Activated CD4-positive, alpha-beta T cell treated with anti-CD3 and anti-CD28 coated beads for 36 hours (primary cell): ENCODE measurements at regions not wholly inside any gene's neighbourhood (a gene's known extent, or its start where the extent isn't known, plus 50 kb on each side); places are given as distances from the start of the nearest gene placed in this dataset.
"Not testable (repeated sequence)": the region's sequence is repeated elsewhere in the genome, so short reads cannot be mapped to it uniquely, and the experiment has no call there.

Experiments
- ATAC-seq: fragments of 200-7000 bp; cut with Tn5 transposase; one replicate; pipeline ENCODE4 v1.10.0; 2021; ENCODE audit warnings: mild to moderate bottlenecking, moderate library complexity
- CTCF ChIA-PET: fragments of 350-600 bp; sonication (Branson Sonifier 250); formaldehyde crosslinking; loops from one replicate; lab custom pipeline; 2021; ENCODE audit warnings: antibody characterized with exemption; lab: Charles Lee
- POLR2A ChIA-PET: fragments of 350-600 bp; sonication (Branson Sonifier 250); formaldehyde crosslinking; loops from one replicate; lab custom pipeline; 2021; ENCODE audit warnings: antibody characterized with exemption, inconsistent platforms; lab: Charles Lee
- DNase-seq: peaks from one replicate; pipeline ENCODE4 v3.0.0-alpha.2; 2020
- H3K27ac Mint-ChIP-seq: one replicate; pipeline ENCODE4 v1.8.0; 2021; ENCODE audit warnings: mixed read lengths
- H3K27me3 Mint-ChIP-seq: one replicate; pipeline ENCODE4 v1.8.0; 2021; ENCODE audit warnings: mixed read lengths
- H3K36me3 Mint-ChIP-seq: one replicate; pipeline ENCODE4 v1.8.0; 2021; ENCODE audit warnings: low read depth, mixed read lengths
- H3K4me1 Mint-ChIP-seq: one replicate; pipeline ENCODE4 v1.8.0; 2021; ENCODE audit warnings: mixed read lengths
- H3K4me3 Mint-ChIP-seq: one replicate; pipeline ENCODE4 v1.8.0; 2021; ENCODE audit warnings: mild to moderate bottlenecking, moderate library complexity, mixed read lengths
- H3K9me3 Mint-ChIP-seq: one replicate; pipeline ENCODE4 v1.8.0; 2021; ENCODE audit warnings: low read depth, mixed read lengths
- intact Hi-C, 2 experiments: fragments of 100-400 bp; cut with DNase I in 1 of 2; cut with micrococcal nuclease in 1 of 2; formaldehyde crosslinking; loops; one replicate each; pipeline versions ENCODE4 v1.14.2 to v1.15.1; 2022 to 2024; cut with DNase I, micrococcal nuclease

GRCh38 chr3:25173606-25174005 lies 254.5 kb upstream of the RARB start:
- H3K27ac Mint-ChIP-seq, result no peak overlapping the region
- CTCF ChIA-PET, result no interaction called here
- H3K9me3 Mint-ChIP-seq, result peaks cover 2% of the 10 kb centered on the region
- no peak overlapping the region for H3K4me3 Mint-ChIP-seq
- no peaks in the 10 kb centered on the region for H3K36me3 Mint-ChIP-seq
- DNase-seq (no peak), ATAC-seq (no peak)
- intact Hi-C loops, result no loop called here
- POLR2A ChIA-PET, result no interaction called here
- H3K4me1 Mint-ChIP-seq, result no peaks in the 10 kb centered on the region
- no peaks in the 10 kb centered on the region for H3K27me3 Mint-ChIP-seq

GRCh38 chr3:25174251-25174650 lies 253.8 kb upstream of the RARB start:
- intact Hi-C loops, result no loop called here
- POLR2A ChIA-PET, result no interaction called here

GRCh38 chr3:25177041-25177440 lies 251.0 kb upstream of the RARB start:
- Mint-ChIP-seq H3K27me3 (no peaks in the 10 kb centered on the region), H3K27ac (no peak overlapping the region), H3K9me3 (peaks cover 1% of the 10 kb centered on the region), H3K4me3 (no peak overlapping the region), H3K36me3 (no peaks in the 10 kb centered on the region), H3K4me1 (no peaks in the 10 kb centered on the region)
- DNase-seq, result no peak
- CTCF ChIA-PET, result no interaction called here
- POLR2A ChIA-PET, result no interaction called here
- no peak for ATAC-seq
- intact Hi-C loops, result no loop called here

More at GRCh38 chr3:25174251-25174650, 253.8 kb upstream of the RARB start:
- Mint-ChIP-seq H3K27me3 (no peaks in the 10 kb centered on the region), H3K9me3 (no peaks in the 10 kb centered on the region), H3K36me3 (no peaks in the 10 kb centered on the region), H3K4me3 (no peak overlapping the region), H3K4me1 (no peaks in the 10 kb centered on the region), H3K27ac (no peak overlapping the region)
- no peak for DNase-seq
- CTCF ChIA-PET, result no interaction called here
- no peak for ATAC-seq

- intact Hi-C loops, result no loop called here
- CTCF ChIA-PET, result no interaction called here
- POLR2A ChIA-PET, result no interaction called here
- Mint-ChIP-seq H3K9me3 (peaks cover 2% of the 10 kb centered on the region), H3K36me3 (no peaks in the 10 kb centered on the region), H3K27me3 (no peaks in the 10 kb centered on the region), H3K4me3 (no peak overlapping the region), H3K27ac (no peak overlapping the region), H3K4me1 (no peaks in the 10 kb centered on the region)
- DNase-seq, result no peak
- no peak for ATAC-seq
Measured at GRCh38 chr3:25178672-25179071, 249.4 kb upstream of the RARB start.

GRCh38 chr3:25181096-25181495 lies 247.0 kb upstream of the RARB start:
- H3K27ac Mint-ChIP-seq, result no peak overlapping the region

GRCh38 chr3:25182794-25183193 lies 245.3 kb upstream of the RARB start:
- Mint-ChIP-seq H3K27me3 (no peaks in the 10 kb centered on the region), H3K9me3 (peaks cover 2% of the 10 kb centered on the region), H3K36me3 (no peaks in the 10 kb centered on the region), H3K27ac (no peak overlapping the region), H3K4me1 (no peaks in the 10 kb centered on the region), H3K4me3 (no peak overlapping the region)
- ATAC-seq, result no peak
- intact Hi-C loops, result no loop called here
- ChIA-PET CTCF (no interaction called here), POLR2A (no interaction called here)
- no peak for DNase-seq

More at GRCh38 chr3:25181096-25181495, 247.0 kb upstream of the RARB start:
- no peaks in the 10 kb centered on the region for H3K4me1 Mint-ChIP-seq
- H3K36me3 Mint-ChIP-seq, result no peaks in the 10 kb centered on the region
- CTCF ChIA-PET, result no interaction called here
- no peaks in the 10 kb centered on the region for H3K27me3 Mint-ChIP-seq
- H3K4me3 Mint-ChIP-seq, result no peak overlapping the region
- DNase-seq (no peak), ATAC-seq (no peak)
- H3K9me3 Mint-ChIP-seq, result peaks cover 2% of the 10 kb centered on the region
- intact Hi-C loops, result no loop called here
- POLR2A ChIA-PET, result no interaction called here

- no peak for DNase-seq
- H3K27me3 Mint-ChIP-seq, result no peaks in the 10 kb centered on the region
- H3K27ac Mint-ChIP-seq, result no peak overlapping the region
- ChIA-PET CTCF (no interaction called here), POLR2A (no interaction called here)
- no peak for ATAC-seq
- no peak overlapping the region for H3K4me3 Mint-ChIP-seq
- H3K4me1 Mint-ChIP-seq, result no peaks in the 10 kb centered on the region
- peaks cover 2% of the 10 kb centered on the region for H3K9me3 Mint-ChIP-seq
- no peaks in the 10 kb centered on the region for H3K36me3 Mint-ChIP-seq
- intact Hi-C loops, result no loop called here
Measured at GRCh38 chr3:25184641-25185250, 243.3 kb upstream of the RARB start.

- no peak for DNase-seq
- POLR2A ChIA-PET, result no interaction called here
- Mint-ChIP-seq H3K4me1 (no peaks in the 10 kb centered on the region), H3K4me3 (no peak overlapping the region), H3K27ac (no peak overlapping the region), H3K36me3 (no peaks in the 10 kb centered on the region), H3K27me3 (no peaks in the 10 kb centered on the region), H3K9me3 (peaks cover 10% of the 10 kb centered on the region)
- no peak for ATAC-seq
- intact Hi-C loops, result no loop called here
- CTCF ChIA-PET, result interaction anchor here (0.7 kb wide), 1 partner anchor 98 kb away, joined by 3 read pairs; no protein-coding TSS in a partner anchor
Measured at GRCh38 chr3:25191673-25192072, 236.4 kb upstream of the RARB start.

- ATAC-seq, H3K4me1 Mint-ChIP-seq, H3K4me3 Mint-ChIP-seq, H3K27ac Mint-ChIP-seq, DNase-seq, H3K27me3 Mint-ChIP-seq, H3K36me3 Mint-ChIP-seq, CTCF ChIA-PET, POLR2A ChIA-PET, intact Hi-C loops: not testable (repeated sequence)
- H3K9me3 Mint-ChIP-seq, result peaks cover 22% of the 10 kb centered on the region
Measured at GRCh38 chr3:25199567-25199966, 228.5 kb upstream of the RARB start.

GRCh38 chr3:25212736-25213135 lies 215.3 kb upstream of the RARB start:
- Mint-ChIP-seq H3K36me3 (no peaks in the 10 kb centered on the region), H3K4me3 (no peak overlapping the region), H3K9me3 (peaks cover 1% of the 10 kb centered on the region), H3K4me1 (no peaks in the 10 kb centered on the region), H3K27me3 (no peaks in the 10 kb centered on the region), H3K27ac (no peak overlapping the region)
- ATAC-seq (no peak), DNase-seq (no peak)
- CTCF ChIA-PET, result no interaction called here
- POLR2A ChIA-PET, result no interaction called here
- intact Hi-C loops, result no loop called here

GRCh38 chr3:25214034-25214433 lies 214.0 kb upstream of the RARB start:
- Mint-ChIP-seq H3K27ac (no peak overlapping the region), H3K4me1 (no peaks in the 10 kb centered on the region), H3K4me3 (no peak overlapping the region), H3K9me3 (peaks cover 1% of the 10 kb centered on the region), H3K36me3 (no peaks in the 10 kb centered on the region), H3K27me3 (no peaks in the 10 kb centered on the region)
- CTCF ChIA-PET, result no interaction called here
- ATAC-seq (no peak), DNase-seq (no peak)
- intact Hi-C loops, result no loop called here
- POLR2A ChIA-PET, result no interaction called here

- H3K4me3 Mint-ChIP-seq, result no peak overlapping the region
- no peaks in the 10 kb centered on the region for H3K4me1 Mint-ChIP-seq
- H3K27ac Mint-ChIP-seq, result no peak overlapping the region
- ChIA-PET CTCF (no interaction called here), POLR2A (no interaction called here)
- ATAC-seq, result no peak
- no peak for DNase-seq
- no peaks in the 10 kb centered on the region for H3K27me3 Mint-ChIP-seq
- intact Hi-C loops, result no loop called here
- H3K36me3 Mint-ChIP-seq, result no peaks in the 10 kb centered on the region
- H3K9me3 Mint-ChIP-seq, result peaks cover 1% of the 10 kb centered on the region
Measured at GRCh38 chr3:25218362-25218761, 209.7 kb upstream of the RARB start.
